ENCODE measurements at regions not wholly inside any gene's neighbourhood (a gene's known extent, or its start where the extent isn't known, plus 50 kb on each side); places are given as distances from the start of the nearest gene placed in this dataset.

DNA sequence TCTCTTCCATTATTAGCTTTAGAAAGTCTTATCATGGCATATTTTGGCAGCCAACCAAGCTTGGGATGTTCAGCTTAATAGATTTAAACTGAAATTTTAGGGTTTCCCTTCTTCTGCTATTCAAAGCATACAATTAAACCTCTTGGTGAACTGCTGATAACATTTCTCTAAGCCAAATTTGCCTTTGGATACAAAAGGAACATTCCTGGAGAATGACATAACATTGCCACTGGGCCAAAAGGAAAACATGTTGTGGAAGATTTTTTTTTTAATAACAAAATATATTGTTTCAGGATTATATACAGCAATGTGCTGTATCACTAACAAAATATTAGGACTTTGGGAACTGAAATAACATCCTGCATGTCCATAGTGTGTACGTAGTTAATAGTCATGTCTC, 215.1 kb upstream of the TBX18 start:
- H3K9me3 ChIP-seq (ENCODE audit: insufficient read depth, low read length) = no peaks in the 10 kb centered on the region
- TF ChIP-seq SUZ12 (IDR thresholded peaks at IDR 0.05; ENCODE audit: extremely low read depth, insufficient read depth, insufficient read length) = no peak
- no peak overlapping the region for H3K4me3 ChIP-seq (ENCODE audit: insufficient read length, low read depth)
- no peaks in the 10 kb centered on the region for H3K36me3 ChIP-seq (ENCODE audit: insufficient read depth, insufficient read length, low read length)
- no peaks in the 10 kb centered on the region for H3K4me1 ChIP-seq (ENCODE audit: insufficient read depth, insufficient read length)
- no peaks in the 10 kb centered on the region for H3K27me3 ChIP-seq (ENCODE audit: insufficient read depth, insufficient read length)
- no peak for DNase-seq (ENCODE audit: low read depth, low spot score)
- no peak overlapping the region for H3K9ac ChIP-seq (ENCODE audit: insufficient read length, low read depth)

DNA sequence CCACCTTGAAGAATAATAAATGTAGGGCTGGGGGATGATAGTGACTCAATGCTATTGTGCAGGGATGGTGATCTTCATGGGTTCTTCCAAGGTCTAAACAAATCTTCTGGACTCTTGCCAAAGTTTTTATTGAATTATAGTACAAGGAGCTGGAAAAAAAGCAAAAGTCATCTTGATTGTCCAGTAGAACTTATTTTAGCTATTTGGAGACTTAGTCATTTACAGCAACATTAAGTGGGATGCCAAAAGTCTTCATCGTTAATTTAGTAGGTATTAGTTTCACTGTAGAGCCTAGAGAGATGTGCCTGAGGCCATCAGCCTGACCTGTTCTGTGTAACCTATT, 212.9 kb upstream of the TBX18 start:
- H3K9me3 ChIP-seq (ENCODE audit: insufficient read depth, low read length) = no peaks in the 10 kb centered on the region
- TF ChIP-seq ZNF274 (IDR thresholded peaks at IDR 0.05; ENCODE audit: low read depth, low read length) = no peak
- TF ChIP-seq YY1 (IDR thresholded peaks at IDR 0.05; ENCODE audit: insufficient read depth, insufficient read length) = no peak
- no peak for TF ChIP-seq SUZ12 (IDR thresholded peaks at IDR 0.05; ENCODE audit: extremely low read depth, insufficient read depth, insufficient read length)

DNA sequence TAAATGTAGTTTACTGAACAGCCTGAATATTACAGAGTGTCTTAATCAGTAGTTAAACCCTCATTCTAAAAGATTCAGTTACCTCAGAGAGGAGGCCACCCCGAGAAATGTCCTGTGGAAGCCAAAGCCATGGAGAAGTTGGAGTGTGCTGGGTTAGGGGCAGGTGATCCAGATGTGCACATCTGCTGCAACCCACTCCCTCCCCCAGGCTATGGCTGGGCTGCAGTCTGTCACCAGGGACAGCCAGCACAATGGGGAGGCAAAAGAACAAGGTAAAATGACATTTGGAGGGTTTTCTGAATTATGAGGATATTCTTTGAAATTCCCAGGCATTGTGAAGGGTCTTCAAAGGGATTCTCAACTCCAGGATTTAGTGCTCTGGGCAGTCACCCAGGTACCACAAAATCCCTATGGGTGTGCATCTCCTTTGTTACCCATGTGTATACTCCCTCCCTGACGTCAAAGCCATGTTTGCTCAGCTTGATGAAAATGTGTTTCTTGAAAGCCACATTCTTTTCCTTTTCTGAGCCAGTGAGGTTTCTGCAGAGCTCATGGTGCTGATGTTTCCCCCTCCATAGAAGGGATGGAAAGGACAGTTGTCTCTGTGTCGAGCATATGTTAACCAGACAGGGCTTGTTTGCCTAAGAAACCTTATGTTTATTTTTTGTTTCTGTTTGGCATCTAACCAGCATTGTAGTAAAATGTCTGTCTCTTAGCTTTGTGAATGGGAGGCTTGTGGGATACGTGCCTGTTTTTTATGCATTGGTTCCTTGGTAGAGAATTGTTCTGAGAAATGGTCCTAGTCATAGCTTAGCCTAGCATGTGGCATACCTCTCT, 212.3 kb upstream of the TBX18 start:
- Histone ChIP-seq H3K4me3 (ENCODE audit: insufficient read length, low read depth) (no peak overlapping the region), H3K36me3 (ENCODE audit: insufficient read depth, insufficient read length, low read length) (no peaks in the 10 kb centered on the region), H3K9me3 (ENCODE audit: insufficient read depth, low read length) (no peaks in the 10 kb centered on the region), H3K9ac (ENCODE audit: insufficient read length, low read depth) (no peak overlapping the region), H3K27me3 (ENCODE audit: insufficient read depth, insufficient read length) (no peaks in the 10 kb centered on the region), H3K4me1 (ENCODE audit: insufficient read depth, insufficient read length) (no peaks in the 10 kb centered on the region)
- no peak for DNase-seq (ENCODE audit: low read depth, low spot score)
- TF ChIP-seq YY1 (IDR thresholded peaks at IDR 0.05; ENCODE audit: insufficient read depth, insufficient read length) (no peak), ZNF274 (IDR thresholded peaks at IDR 0.05; ENCODE audit: low read depth, low read length) (no peak), SUZ12 (IDR thresholded peaks at IDR 0.05; ENCODE audit: extremely low read depth, insufficient read depth, insufficient read length) (no peak)

More for the DNA sequence above, 212.9 kb upstream of the TBX18 start:
- Histone ChIP-seq H3K9ac (ENCODE audit: insufficient read length, low read depth) (no peak overlapping the region), H3K27me3 (ENCODE audit: insufficient read depth, insufficient read length) (no peaks in the 10 kb centered on the region), H3K36me3 (ENCODE audit: insufficient read depth, insufficient read length, low read length) (no peaks in the 10 kb centered on the region), H3K4me3 (ENCODE audit: insufficient read length, low read depth) (no peak overlapping the region), H3K4me1 (ENCODE audit: insufficient read depth, insufficient read length) (no peaks in the 10 kb centered on the region)
- DNase-seq (ENCODE audit: low read depth, low spot score) = no peak

DNA sequence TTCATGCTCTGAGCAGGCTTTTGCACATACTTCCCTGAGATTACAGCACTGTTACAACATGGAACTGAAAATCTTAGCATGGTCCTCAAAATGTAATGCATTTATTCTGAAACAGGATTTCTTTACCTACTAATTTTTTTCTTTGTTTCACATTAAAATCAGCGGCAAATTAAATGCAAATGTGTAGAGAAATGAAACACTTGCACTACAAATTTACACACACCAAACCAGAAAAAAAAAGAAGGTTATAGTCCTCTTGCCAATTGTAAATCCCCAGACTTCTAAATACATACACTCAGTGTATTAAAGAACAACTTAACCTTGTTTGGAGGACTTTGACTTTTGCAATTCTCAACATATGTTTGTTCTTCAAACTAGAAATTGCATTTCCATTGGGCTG, 210.9 kb upstream of the TBX18 start:
- Histone ChIP-seq H3K36me3 (ENCODE audit: insufficient read depth, insufficient read length, low read length) (no peaks in the 10 kb centered on the region), H3K4me1 (ENCODE audit: insufficient read depth, insufficient read length) (no peaks in the 10 kb centered on the region), H3K9ac (ENCODE audit: insufficient read length, low read depth) (no peak overlapping the region), H3K27me3 (ENCODE audit: insufficient read depth, insufficient read length) (no peaks in the 10 kb centered on the region), H3K4me3 (ENCODE audit: insufficient read length, low read depth) (no peak overlapping the region), H3K9me3 (ENCODE audit: insufficient read depth, low read length) (no peaks in the 10 kb centered on the region)
- no peak for TF ChIP-seq YY1 (IDR thresholded peaks at IDR 0.05; ENCODE audit: insufficient read depth, insufficient read length)
- no peak for DNase-seq (ENCODE audit: low read depth, low spot score)

DNA sequence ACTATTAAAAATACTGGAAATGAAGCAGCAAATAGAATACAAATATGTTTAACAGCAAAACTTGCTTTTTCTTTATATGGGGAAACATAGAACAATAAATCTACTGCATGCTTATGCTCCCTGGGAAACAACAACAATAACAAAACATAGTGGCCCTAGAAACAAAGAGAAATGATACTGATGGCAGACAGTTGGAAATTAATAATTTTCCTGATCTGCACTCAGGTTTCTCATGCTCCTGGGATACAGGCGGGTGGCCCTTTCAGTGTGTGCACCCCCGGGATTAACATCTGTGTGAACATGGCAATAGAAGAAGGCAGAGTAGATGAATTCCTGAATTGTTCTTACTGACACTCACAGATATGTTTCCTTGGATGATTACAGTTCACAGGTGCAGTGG, 209.2 kb upstream of the TBX18 start:
- Histone ChIP-seq H3K9ac (ENCODE audit: insufficient read length, low read depth) (no peak overlapping the region), H3K36me3 (ENCODE audit: insufficient read depth, insufficient read length, low read length) (no peaks in the 10 kb centered on the region), H3K4me3 (ENCODE audit: insufficient read length, low read depth) (no peak overlapping the region), H3K9me3 (ENCODE audit: insufficient read depth, low read length) (no peaks in the 10 kb centered on the region), H3K4me1 (ENCODE audit: insufficient read depth, insufficient read length) (no peaks in the 10 kb centered on the region), H3K27me3 (ENCODE audit: insufficient read depth, insufficient read length) (no peaks in the 10 kb centered on the region)
- no peak for TF ChIP-seq YY1 (IDR thresholded peaks at IDR 0.05; ENCODE audit: insufficient read depth, insufficient read length)
- no peak for TF ChIP-seq SUZ12 (IDR thresholded peaks at IDR 0.05; ENCODE audit: extremely low read depth, insufficient read depth, insufficient read length)
- no peak for TF ChIP-seq ZNF274 (IDR thresholded peaks at IDR 0.05; ENCODE audit: low read depth, low read length)
- DNase-seq (ENCODE audit: low read depth, low spot score) = no peak

DNA sequence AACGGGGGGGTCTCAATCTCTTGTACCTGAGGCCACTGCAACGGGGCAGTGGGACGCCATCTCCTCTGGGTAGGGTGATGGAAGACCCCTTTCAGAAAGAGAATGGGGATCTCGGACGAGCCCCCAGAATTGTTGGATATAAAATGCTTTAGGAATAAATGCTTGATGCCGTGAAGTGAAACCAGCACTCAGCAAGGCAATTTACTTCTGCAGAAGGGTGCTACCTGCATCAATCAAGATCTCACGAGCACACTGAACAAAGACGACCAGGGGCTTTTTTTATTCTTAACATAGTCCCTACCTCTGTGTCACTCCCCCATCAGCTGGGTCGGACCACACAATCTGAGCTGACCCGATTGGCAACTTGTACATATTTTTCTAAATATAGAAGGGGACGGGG, 203.6 kb upstream of the TBX18 start:
- Histone ChIP-seq H3K4me3 (ENCODE audit: insufficient read length, low read depth) (no peak overlapping the region), H3K9ac (ENCODE audit: insufficient read length, low read depth) (no peak overlapping the region), H3K27me3 (ENCODE audit: insufficient read depth, insufficient read length) (no peaks in the 10 kb centered on the region), H3K4me1 (ENCODE audit: insufficient read depth, insufficient read length) (no peaks in the 10 kb centered on the region), H3K9me3 (ENCODE audit: insufficient read depth, low read length) (peaks cover 11% of the 10 kb centered on the region; the same call in 1 of the 2 replicates), H3K36me3 (ENCODE audit: insufficient read depth, insufficient read length, low read length) (no peaks in the 10 kb centered on the region)
- no peak for TF ChIP-seq YY1 (IDR thresholded peaks at IDR 0.05; ENCODE audit: insufficient read depth, insufficient read length)
- no peak for TF ChIP-seq ZNF274 (IDR thresholded peaks at IDR 0.05; ENCODE audit: low read depth, low read length)
- no peak for TF ChIP-seq SUZ12 (IDR thresholded peaks at IDR 0.05; ENCODE audit: extremely low read depth, insufficient read depth, insufficient read length)
- DNase-seq (ENCODE audit: low read depth, low spot score) = no peak

DNA sequence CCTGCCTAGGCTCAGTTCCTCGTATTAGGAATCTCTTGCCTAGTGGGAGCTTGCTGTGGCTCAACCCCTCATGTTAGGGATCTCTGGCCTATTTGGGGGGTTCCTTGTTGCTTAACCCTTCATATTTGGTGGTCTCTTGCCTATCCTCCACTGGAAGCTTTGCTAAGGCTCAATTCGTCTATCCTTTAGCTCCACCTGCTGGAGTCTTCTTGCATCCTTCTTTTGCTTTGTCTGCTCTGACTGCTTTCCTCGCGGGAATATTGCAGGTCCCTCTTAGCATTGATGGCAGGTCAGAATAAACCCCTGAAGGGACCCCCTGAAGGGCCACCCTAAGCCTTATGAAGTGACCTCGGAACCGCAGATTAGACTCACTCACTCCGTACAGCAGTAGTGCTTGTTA, 203.0 kb upstream of the TBX18 start:
- H3K4me1 ChIP-seq (ENCODE audit: insufficient read depth, insufficient read length) = no peaks in the 10 kb centered on the region

More for the DNA sequence above, 203.0 kb upstream of the TBX18 start:
- TF ChIP-seq ZNF274 (IDR thresholded peaks at IDR 0.05; ENCODE audit: low read depth, low read length) (no peak), SUZ12 (IDR thresholded peaks at IDR 0.05; ENCODE audit: extremely low read depth, insufficient read depth, insufficient read length) (no peak), YY1 (IDR thresholded peaks at IDR 0.05; ENCODE audit: insufficient read depth, insufficient read length) (no peak)
- H3K4me3 ChIP-seq (ENCODE audit: insufficient read length, low read depth) = no peak overlapping the region
- H3K36me3 ChIP-seq (ENCODE audit: insufficient read depth, insufficient read length, low read length) = no peaks in the 10 kb centered on the region
- H3K27me3 ChIP-seq (ENCODE audit: insufficient read depth, insufficient read length) = no peaks in the 10 kb centered on the region
- peaks cover 11% of the 10 kb centered on the region; the same call in 1 of the 2 replicates for H3K9me3 ChIP-seq (ENCODE audit: insufficient read depth, low read length)
- H3K9ac ChIP-seq (ENCODE audit: insufficient read length, low read depth) = no peak overlapping the region
- peak; percentile 52 for DNase-seq (ENCODE audit: low read depth, low spot score)
